ENCODE measurements at regions not wholly inside any gene's neighbourhood (a gene's known extent, or its start where the extent isn't known, plus 50 kb on each side); places are given as distances from the start of the nearest gene placed in this dataset.

DNA sequence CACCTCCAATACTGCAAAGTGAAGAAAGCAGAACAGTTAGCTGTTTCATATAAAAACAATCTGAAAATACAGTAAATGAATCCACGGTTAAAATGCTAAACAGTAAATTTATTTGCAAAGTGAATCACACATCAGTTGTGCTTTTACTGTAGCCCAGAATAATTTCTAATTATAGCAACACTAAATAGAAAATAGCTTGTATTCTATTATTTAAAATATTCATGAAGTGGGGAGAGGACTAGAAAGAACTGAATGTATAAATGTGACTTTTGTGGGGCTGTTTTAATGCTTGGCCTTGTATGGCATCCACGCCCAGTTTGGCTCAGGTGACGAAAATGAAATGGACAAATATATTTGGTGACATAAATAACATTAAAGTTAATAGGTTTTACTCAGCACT lies 148.2 kb downstream of the ATP23 start:
- no peaks in the 10 kb centered on the region for H3K9me2 ChIP-seq (ENCODE audit: insufficient read depth)
- H3K9ac ChIP-seq (ENCODE audit: low read length): no peak overlapping the region
- H3K4me2 ChIP-seq (ENCODE audit: low read length): no peak overlapping the region
- H3K4me1 ChIP-seq (ENCODE audit: control insufficient read depth in 1 of 2, insufficient read depth in 2 of 2, low read length in 2 of 2): no peaks in the 10 kb centered on the region
- no peaks in the 10 kb centered on the region for H3K9me3 ChIP-seq (ENCODE audit: control insufficient read depth in 1 of 2, insufficient read depth in 1 of 2, low read depth in 1 of 2, low read length in 2 of 2)
- ATAC-seq (no peak), DNase-seq (ENCODE audit: low read depth, low spot score) (no peak)
- CTCF ChIA-PET: no interaction called here
- H4K20me1 ChIP-seq (ENCODE audit: insufficient read depth): no peaks in the 10 kb centered on the region
- H3K4me3 ChIP-seq (replicated peaks in 1 of 2; ENCODE audit: low read depth in 1 of 2, low read length in 2 of 2): no peak overlapping the region
- no peaks in the 10 kb centered on the region for H3K79me2 ChIP-seq (ENCODE audit: insufficient read depth, low read length)
- H3K27me3 ChIP-seq (ENCODE audit: insufficient read depth, low read length): no peaks in the 10 kb centered on the region
- BruUV-seq (replicated peaks): no TSS peak
- RAD21 ChIA-PET (ENCODE audit: low non-redundant PET in 1 of 2, low total read pairs in 2 of 2, uncharacterized antibody in 2 of 2, unreplicated experiment in 2 of 2): no interaction called here
- TF ChIP-seq, protein P1, sequence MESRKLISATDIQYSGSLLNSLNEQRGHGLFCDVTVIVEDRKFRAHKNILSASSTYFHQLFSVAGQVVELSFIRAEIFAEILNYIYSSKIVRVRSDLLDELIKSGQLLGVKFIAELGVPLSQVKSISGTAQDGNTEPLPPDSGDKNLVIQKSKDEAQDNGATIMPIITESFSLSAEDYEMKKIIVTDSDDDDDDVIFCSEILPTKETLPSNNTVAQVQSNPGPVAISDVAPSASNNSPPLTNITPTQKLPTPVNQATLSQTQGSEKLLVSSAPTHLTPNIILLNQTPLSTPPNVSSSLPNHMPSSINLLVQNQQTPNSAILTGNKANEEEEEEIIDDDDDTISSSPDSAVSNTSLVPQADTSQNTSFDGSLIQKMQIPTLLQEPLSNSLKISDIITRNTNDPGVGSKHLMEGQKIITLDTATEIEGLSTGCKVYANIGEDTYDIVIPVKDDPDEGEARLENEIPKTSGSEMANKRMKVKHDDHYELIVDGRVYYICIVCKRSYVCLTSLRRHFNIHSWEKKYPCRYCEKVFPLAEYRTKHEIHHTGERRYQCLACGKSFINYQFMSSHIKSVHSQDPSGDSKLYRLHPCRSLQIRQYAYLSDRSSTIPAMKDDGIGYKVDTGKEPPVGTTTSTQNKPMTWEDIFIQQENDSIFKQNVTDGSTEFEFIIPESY (IDR thresholded peaks at IDR 0.05; ENCODE audit: extremely low read depth, insufficient replicate concordance, low read length): no peak
- TF ChIP-seq ZFX (IDR thresholded peaks at IDR 0.05): no peak
- TF ChIP-seq, protein P2, sequence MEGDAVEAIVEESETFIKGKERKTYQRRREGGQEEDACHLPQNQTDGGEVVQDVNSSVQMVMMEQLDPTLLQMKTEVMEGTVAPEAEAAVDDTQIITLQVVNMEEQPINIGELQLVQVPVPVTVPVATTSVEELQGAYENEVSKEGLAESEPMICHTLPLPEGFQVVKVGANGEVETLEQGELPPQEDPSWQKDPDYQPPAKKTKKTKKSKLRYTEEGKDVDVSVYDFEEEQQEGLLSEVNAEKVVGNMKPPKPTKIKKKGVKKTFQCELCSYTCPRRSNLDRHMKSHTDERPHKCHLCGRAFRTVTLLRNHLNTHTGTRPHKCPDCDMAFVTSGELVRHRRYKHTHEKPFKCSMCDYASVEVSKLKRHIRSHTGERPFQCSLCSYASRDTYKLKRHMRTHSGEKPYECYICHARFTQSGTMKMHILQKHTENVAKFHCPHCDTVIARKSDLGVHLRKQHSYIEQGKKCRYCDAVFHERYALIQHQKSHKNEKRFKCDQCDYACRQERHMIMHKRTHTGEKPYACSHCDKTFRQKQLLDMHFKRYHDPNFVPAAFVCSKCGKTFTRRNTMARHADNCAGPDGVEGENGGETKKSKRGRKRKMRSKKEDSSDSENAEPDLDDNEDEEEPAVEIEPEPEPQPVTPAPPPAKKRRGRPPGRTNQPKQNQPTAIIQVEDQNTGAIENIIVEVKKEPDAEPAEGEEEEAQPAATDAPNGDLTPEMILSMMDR (IDR thresholded peaks at IDR 0.05 in 2 of 3, conservative IDR thresholded peaks at IDR 0.05 in 1 of 3; ENCODE audit: borderline replicate concordance in 1 of 3, insufficient read depth in 1 of 3, low read depth in 2 of 3, low read length in 2 of 3): no peak
- TF ChIP-seq JUND (IDR thresholded peaks at IDR 0.05): no peak
- no peak for TF ChIP-seq ELF1 (IDR thresholded peaks at IDR 0.05; ENCODE audit: borderline replicate concordance, low read depth)
- no peak for TF ChIP-seq YY1 (IDR thresholded peaks at IDR 0.05; ENCODE audit: extremely low read depth, insufficient replicate concordance, low read depth, low read length)
- no peak for TF ChIP-seq EZH2 (IDR thresholded peaks at IDR 0.05)
- no peak for TF ChIP-seq POLR2A (IDR thresholded peaks at IDR 0.05; ENCODE audit: borderline replicate concordance, extremely low read depth, insufficient read depth, insufficient read length)
- TF ChIP-seq ZNF274 (IDR thresholded peaks at IDR 0.05; ENCODE audit: low read depth, low read length): no peak
- TF ChIP-seq, protein P3, sequence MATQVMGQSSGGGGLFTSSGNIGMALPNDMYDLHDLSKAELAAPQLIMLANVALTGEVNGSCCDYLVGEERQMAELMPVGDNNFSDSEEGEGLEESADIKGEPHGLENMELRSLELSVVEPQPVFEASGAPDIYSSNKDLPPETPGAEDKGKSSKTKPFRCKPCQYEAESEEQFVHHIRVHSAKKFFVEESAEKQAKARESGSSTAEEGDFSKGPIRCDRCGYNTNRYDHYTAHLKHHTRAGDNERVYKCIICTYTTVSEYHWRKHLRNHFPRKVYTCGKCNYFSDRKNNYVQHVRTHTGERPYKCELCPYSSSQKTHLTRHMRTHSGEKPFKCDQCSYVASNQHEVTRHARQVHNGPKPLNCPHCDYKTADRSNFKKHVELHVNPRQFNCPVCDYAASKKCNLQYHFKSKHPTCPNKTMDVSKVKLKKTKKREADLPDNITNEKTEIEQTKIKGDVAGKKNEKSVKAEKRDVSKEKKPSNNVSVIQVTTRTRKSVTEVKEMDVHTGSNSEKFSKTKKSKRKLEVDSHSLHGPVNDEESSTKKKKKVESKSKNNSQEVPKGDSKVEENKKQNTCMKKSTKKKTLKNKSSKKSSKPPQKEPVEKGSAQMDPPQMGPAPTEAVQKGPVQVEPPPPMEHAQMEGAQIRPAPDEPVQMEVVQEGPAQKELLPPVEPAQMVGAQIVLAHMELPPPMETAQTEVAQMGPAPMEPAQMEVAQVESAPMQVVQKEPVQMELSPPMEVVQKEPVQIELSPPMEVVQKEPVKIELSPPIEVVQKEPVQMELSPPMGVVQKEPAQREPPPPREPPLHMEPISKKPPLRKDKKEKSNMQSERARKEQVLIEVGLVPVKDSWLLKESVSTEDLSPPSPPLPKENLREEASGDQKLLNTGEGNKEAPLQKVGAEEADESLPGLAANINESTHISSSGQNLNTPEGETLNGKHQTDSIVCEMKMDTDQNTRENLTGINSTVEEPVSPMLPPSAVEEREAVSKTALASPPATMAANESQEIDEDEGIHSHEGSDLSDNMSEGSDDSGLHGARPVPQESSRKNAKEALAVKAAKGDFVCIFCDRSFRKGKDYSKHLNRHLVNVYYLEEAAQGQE (IDR thresholded peaks at IDR 0.05; ENCODE audit: low read depth): no peak
- TF ChIP-seq, protein P4, sequence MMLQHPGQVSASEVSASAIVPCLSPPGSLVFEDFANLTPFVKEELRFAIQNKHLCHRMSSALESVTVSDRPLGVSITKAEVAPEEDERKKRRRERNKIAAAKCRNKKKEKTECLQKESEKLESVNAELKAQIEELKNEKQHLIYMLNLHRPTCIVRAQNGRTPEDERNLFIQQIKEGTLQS (IDR thresholded peaks at IDR 0.05): no peak
- no peak for TF ChIP-seq RAD21 (IDR thresholded peaks at IDR 0.05; ENCODE audit: low read depth)
- TF ChIP-seq SIN3A (IDR thresholded peaks at IDR 0.05; ENCODE audit: low read depth): no peak
- TF ChIP-seq SP1 (IDR thresholded peaks at IDR 0.05; ENCODE audit: low read depth): no peak
- no peaks in the 10 kb centered on the region for H3K36me3 ChIP-seq (ENCODE audit: control insufficient read depth in 1 of 2, insufficient read depth in 2 of 2, low read length in 2 of 2)
- POLR2A ChIA-PET: no interaction called here
- no peak overlapping the region for H2AFZ ChIP-seq (ENCODE audit: low read depth, low read length, poor library complexity, severe bottlenecking)
- intact Hi-C loops (cut with micrococcal nuclease): no loop called here
- H3K27ac ChIP-seq (ENCODE audit: low read depth, low read length): no peak overlapping the region
